ENCODE measurements at regions not wholly inside any gene's neighbourhood (a gene's known extent, or its start where the extent isn't known, plus 50 kb on each side); places are given as distances from the start of the nearest gene placed in this dataset.

- H3K4me1 ChIP-seq (ENCODE audit: control insufficient read depth, insufficient read depth, low read length), result no peaks in the 10 kb centered on the region
- no peak overlapping the region for H3K27ac ChIP-seq (ENCODE audit: control insufficient read depth, insufficient read depth)
- no peaks in the 10 kb centered on the region for H3K9me3 ChIP-seq (replicated peaks; ENCODE audit: control insufficient read depth, insufficient read depth, low read length)
- no peak overlapping the region for H2AFZ ChIP-seq (ENCODE audit: control insufficient read depth, low read depth, low read length)
- POLR2A ChIA-PET, result no interaction called here
- BruUV-seq (replicated peaks), result no TSS peak
- no peaks in the 10 kb centered on the region for H3K36me3 ChIP-seq (ENCODE audit: control insufficient read depth in 2 of 2, insufficient read depth in 2 of 2, low read length in 1 of 2)
- H3K27me3 ChIP-seq (replicated peaks in 1 of 2; ENCODE audit: control insufficient read depth in 2 of 2, insufficient read depth in 2 of 2, low read length in 1 of 2), result no peaks in the 10 kb centered on the region; a peak in 1 of 4 replicates
- SMC1A ChIA-PET (ENCODE audit: uncharacterized antibody, unreplicated experiment), result interaction anchor here (0.7 to 1.1 kb wide), 2 partner anchors 10 to 110 kb away, joined by 3 to 7 read pairs; no protein-coding TSS in a partner anchor
- RAD21 ChIA-PET (ENCODE audit: unreplicated experiment), result no interaction called here
- no peaks in the 10 kb centered on the region for H4K20me1 ChIP-seq (ENCODE audit: control insufficient read depth, insufficient read depth)
- H3K4me2 ChIP-seq (ENCODE audit: control insufficient read depth, insufficient read depth), result no peak overlapping the region
- H3K79me2 ChIP-seq (ENCODE audit: control insufficient read depth, insufficient read depth, low read length), result no peaks in the 10 kb centered on the region
- no peak for FAIRE-seq
- intact Hi-C loops (cut with micrococcal nuclease; ENCODE audit: unreplicated experiment), result no loop called here
- DNase-seq (ENCODE audit: low read depth, low spot score), result no peak
- ATAC-seq, result no peak
- no peak overlapping the region for H3K9ac ChIP-seq (ENCODE audit: control insufficient read depth, insufficient read depth, low read length)
- TF ChIP-seq FOXK2 (IDR thresholded peaks at IDR 0.05), result no peak
- in situ Hi-C loops (cut with MboI), result no loop called here
- H3K4me3 ChIP-seq, result no peak overlapping the region
- 23% methylated on average over 2 of the region's 2 CpGs for WGBS (ENCODE audit: insufficient coverage, insufficient replicate concordance, low lambda C conversion rate, missing lambda C conversion rate)
- CTCF ChIA-PET, result interaction anchor here (0.5 to 1.3 kb wide), 3 partner anchors 9 to 91 kb away, joined by 3 to 4 read pairs (median 4); no protein-coding TSS in a partner anchor
These were observed 520.5 kb upstream of the TMPO start for GRCh38 chr12:97994746-97995484.

- TF ChIP-seq ASH2L (IDR thresholded peaks at IDR 0.05; ENCODE audit: borderline replicate concordance, low read depth) (no peak), KLF5 (IDR thresholded peaks at IDR 0.05; ENCODE audit: partially characterized antibody) (no peak), ZNF687 (IDR thresholded peaks at IDR 0.05) (no peak), JUND (IDR thresholded peaks at IDR 0.05; ENCODE audit: low read depth, low read length) (no peak), RB1 (IDR thresholded peaks at IDR 0.05; ENCODE audit: borderline replicate concordance) (no peak), NR2C2 (IDR thresholded peaks at IDR 0.05; ENCODE audit: borderline replicate concordance, control insufficient read depth, insufficient read length, low read depth) (no peak), BMI1 (IDR thresholded peaks at IDR 0.05; ENCODE audit: borderline replicate concordance) (no peak), EGR1 (IDR thresholded peaks at IDR 0.05; ENCODE audit: borderline replicate concordance in 1 of 2, low read depth in 2 of 2, low read length in 2 of 2) (no peak)
- FAIRE-seq, result no peak
- BruUV-seq (replicated peaks), result no TSS peak
- Histone ChIP-seq H3K4me1 (ENCODE audit: control insufficient read depth, insufficient read depth, low read length) (no peaks in the 10 kb centered on the region), H3K79me2 (ENCODE audit: control insufficient read depth, insufficient read depth, low read length) (no peaks in the 10 kb centered on the region), H3K9me3 (replicated peaks; ENCODE audit: control insufficient read depth, insufficient read depth, low read length) (no peaks in the 10 kb centered on the region), H4K20me1 (ENCODE audit: control insufficient read depth, insufficient read depth) (no peaks in the 10 kb centered on the region), H3K27ac (ENCODE audit: control insufficient read depth, insufficient read depth) (no peak overlapping the region), H3K27me3 (replicated peaks in 1 of 2; ENCODE audit: control insufficient read depth in 2 of 2, insufficient read depth in 2 of 2, low read length in 1 of 2) (no peaks in the 10 kb centered on the region; a peak in 1 of 4 replicates), H3K9ac (ENCODE audit: control insufficient read depth, insufficient read depth, low read length) (no peak overlapping the region), H2AFZ (ENCODE audit: control insufficient read depth, low read depth, low read length) (no peak overlapping the region), H3K4me3 (no peak overlapping the region), H3K36me3 (ENCODE audit: control insufficient read depth in 2 of 2, insufficient read depth in 2 of 2, low read length in 1 of 2) (no peaks in the 10 kb centered on the region), H3K4me2 (ENCODE audit: control insufficient read depth, insufficient read depth) (no peak overlapping the region)
- 10% methylated on average over 2 of the region's 2 CpGs for WGBS (ENCODE audit: insufficient coverage, insufficient replicate concordance, low lambda C conversion rate, missing lambda C conversion rate)
- SMC1A ChIA-PET (ENCODE audit: uncharacterized antibody, unreplicated experiment), result interaction anchor here (0.7 to 1.1 kb wide), 2 partner anchors 9 to 110 kb away, joined by 3 to 7 read pairs; no protein-coding TSS in a partner anchor
- intact Hi-C loops (cut with micrococcal nuclease; ENCODE audit: unreplicated experiment), result no loop called here
- no peak for ATAC-seq
- no peak for DNase-seq (ENCODE audit: low read depth, low spot score)
- POLR2A ChIA-PET, result no interaction called here
- RAD21 ChIA-PET (ENCODE audit: unreplicated experiment), result no interaction called here
- CTCF ChIA-PET, result interaction anchor here (0.5 to 1.3 kb wide), 2 partner anchors 8 to 90 kb away, joined by 4 read pairs; no protein-coding TSS in a partner anchor
- in situ Hi-C loops (cut with MboI), result no loop called here
These were observed 519.8 kb upstream of the TMPO start for GRCh38 chr12:97995559-97995958.
